Activated T-cell treated with anti-CD3 and anti-CD28 coated beads, Interleukin-2, amount 50 U/mL, for 1 hour (primary cell): ENCODE measurements at regions not wholly inside any gene's neighbourhood (a gene's known extent, or its start where the extent isn't known, plus 50 kb on each side); places are given as distances from the start of the nearest gene placed in this dataset.

Source experiments
- DNase-seq: peaks from one replicate; pipeline ENCODE4 v3.0.0-alpha.2; 2020

DNA sequence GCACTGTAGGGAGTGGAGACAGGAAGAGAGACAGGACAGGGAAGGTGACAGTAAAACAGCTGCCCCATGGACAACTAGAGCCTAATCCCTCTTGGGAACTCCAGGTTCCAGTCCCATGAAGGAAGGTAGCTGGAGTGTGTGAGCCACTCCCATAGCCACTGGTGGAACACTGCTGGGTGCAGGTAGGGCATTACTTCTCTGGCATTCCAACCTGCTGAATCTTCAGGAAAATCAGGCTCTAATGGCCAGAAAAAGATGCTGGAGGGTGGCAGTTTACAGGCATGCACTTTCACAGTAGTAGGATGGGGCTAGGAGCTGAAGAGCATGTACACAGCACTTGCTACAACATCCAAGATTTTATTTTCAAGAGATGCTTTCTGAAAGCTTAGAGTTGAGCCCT is 259.4 kb downstream of the AUH start:
- DNase-seq, result no peak

GRCh38 chr9:91103931-91104330 is 257.8 kb downstream of the AUH start:
- DNase-seq, result no peak

GRCh38 chr9:91106415-91107081 is 255.2 kb downstream of the AUH start:
- no peak for DNase-seq

GRCh38 chr9:91111226-91111625 is 250.5 kb downstream of the AUH start:
- no peak for DNase-seq

- no peak for DNase-seq
Observed at GRCh38 chr9:91111876-91112275, 249.8 kb downstream of the AUH start.

- DNase-seq, result no peak
Observed at GRCh38 chr9:91113016-91113415, 248.7 kb downstream of the AUH start.

DNA sequence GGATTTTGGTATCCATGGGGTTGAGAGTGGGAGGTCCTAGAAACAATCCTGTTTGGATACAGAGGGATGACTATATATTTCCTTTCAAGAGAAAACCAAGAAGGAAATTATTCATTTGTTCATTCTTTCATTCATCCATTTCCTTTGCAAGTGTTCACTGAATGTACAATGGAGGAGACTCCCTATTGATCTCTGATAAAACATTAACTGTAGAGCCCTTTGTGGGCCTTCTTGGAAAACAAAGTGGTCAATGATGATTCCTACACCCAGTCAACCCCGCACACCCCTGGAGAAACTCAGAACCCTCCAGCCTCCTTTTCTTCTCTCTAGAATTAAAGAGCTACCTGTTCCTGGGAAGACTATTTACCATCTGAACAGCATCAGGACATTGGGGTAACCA is 247.3 kb downstream of the AUH start:
- no peak for DNase-seq

- no peak for DNase-seq
Observed at GRCh38 chr9:91116211-91116610, 245.5 kb downstream of the AUH start.

GRCh38 chr9:91116711-91117110 is 245.0 kb downstream of the AUH start:
- DNase-seq, result no peak

DNA sequence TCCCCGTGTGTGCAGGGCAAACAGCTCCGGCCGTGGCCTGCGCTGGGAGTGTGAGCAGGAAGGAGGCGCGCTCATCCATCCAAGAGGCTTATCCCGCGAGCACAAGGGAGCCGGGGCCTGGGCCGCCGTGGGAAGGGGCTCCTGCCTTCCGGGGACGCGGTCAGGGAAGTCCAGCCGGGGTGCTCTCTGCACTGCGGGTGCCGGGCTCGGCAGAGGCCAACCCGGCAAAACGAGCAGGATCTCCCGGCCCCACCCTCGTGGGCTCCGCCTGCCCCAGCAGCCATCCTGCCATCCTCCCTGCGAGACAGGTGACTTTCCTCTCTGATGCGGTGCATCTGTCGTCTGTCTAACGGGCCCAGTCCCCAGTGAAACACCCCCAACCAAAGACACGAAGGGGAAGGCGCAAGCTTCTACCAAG is 244.2 kb downstream of the AUH start:
- DNase-seq, result no peak

- no peak for DNase-seq
Observed at GRCh38 chr9:91117959-91118703, 243.6 kb downstream of the AUH start.

- no peak for DNase-seq
Observed at GRCh38 chr9:91118704-91119025, 243.1 kb downstream of the AUH start.

DNA sequence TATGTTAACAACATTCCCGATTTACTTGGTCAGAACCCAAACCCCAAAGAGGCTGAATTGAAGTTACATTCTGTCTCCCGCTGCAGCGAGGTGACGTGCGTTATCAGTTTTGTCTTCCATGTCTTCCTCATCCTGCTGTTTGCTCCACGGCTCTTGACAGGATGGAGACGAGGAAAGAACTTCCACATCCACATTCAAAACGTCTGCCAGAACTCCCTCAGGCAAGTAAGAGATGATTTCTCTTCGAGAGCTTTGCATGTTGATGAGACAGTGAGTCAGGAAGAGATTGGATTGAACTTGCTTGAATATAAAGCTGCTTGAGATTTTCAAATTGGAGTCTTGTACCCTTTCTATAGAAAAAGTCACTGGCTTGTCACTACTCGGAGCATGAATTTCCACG is 242.6 kb downstream of the AUH start:
- no peak for DNase-seq

DNA sequence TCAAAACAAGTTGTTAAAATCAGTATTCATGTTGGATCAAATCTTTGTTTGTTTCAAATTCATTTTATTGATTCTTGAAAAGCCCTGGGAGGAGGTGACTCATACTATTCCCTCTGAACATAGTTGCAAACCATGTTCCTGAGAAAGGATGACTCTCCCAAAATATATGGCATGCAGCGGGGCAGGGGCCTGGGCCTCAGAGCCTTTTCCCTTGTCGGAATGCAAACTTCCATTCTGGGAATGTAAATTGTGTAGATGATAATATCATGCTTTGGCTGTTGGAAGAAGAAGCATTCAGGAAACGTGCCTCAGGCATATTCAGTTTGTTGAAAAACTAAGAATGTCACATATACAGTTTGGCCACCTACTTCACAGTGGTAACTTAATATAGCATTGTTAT is 242.0 kb downstream of the AUH start:
- no peak for DNase-seq

DNA sequence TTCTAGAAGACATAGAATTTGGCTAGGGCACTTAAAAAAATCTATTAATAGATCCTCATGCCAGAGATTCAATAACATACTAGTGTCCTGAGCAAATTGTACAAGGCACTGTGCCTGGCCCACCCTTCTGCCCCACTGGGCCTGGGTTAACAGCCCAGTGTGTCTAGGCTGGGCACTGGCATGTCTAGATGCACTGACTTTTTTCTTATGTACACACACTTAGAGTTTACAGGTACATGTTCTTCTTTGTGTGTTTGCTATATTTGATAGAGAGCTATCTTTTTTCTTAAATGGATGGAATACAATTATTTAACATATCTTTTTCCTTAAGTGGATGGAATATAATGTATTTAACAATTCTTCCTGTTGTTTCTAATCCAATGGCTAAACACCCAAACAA is 241.5 kb downstream of the AUH start:
- no peak for DNase-seq

GRCh38 chr9:91122755-91123154 is 239.0 kb downstream of the AUH start:
- DNase-seq, result no peak

DNA sequence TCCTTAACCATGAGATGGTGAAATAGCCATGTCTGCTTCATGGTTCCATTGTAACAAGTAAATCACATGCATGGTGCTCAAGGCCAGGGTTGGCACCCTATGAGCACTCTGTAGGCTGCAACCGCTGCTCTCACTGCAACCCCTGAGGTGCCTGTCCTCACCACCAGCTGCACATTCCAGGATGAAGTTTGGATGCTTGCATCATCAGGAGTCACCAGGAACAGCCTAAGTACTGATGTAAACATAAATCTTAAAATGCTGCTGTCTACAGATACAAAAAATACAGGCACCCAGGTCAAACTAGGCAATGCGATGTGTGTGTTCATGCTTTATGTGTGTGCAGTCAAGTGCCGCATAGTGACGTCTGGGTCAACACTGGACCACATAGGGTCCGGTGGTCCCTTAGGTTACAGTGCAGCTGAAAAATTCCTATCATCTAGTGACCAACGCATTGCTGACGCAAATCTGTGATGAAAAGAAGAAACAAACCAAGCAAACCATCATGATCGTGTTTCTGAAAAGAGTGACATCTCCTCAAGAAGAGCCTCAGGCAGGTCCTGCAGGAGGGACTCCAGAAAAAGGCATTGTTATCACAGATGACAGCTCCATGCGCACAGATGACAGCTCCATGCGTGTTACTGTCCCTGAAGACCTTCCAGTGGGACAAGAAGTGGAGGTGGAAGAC is 234.8 kb downstream of the AUH start:
- DNase-seq, result no peak

- DNase-seq, result no peak
Observed at GRCh38 chr9:91127653-91128052, 234.1 kb downstream of the AUH start.

GRCh38 chr9:91130796-91131318 is 230.9 kb downstream of the AUH start:
- no peak for DNase-seq

GRCh38 chr9:91131433-91131839 is 230.3 kb downstream of the AUH start:
- no peak for DNase-seq

- no peak for DNase-seq
Observed at GRCh38 chr9:91132576-91133073, 229.1 kb downstream of the AUH start.

DNA sequence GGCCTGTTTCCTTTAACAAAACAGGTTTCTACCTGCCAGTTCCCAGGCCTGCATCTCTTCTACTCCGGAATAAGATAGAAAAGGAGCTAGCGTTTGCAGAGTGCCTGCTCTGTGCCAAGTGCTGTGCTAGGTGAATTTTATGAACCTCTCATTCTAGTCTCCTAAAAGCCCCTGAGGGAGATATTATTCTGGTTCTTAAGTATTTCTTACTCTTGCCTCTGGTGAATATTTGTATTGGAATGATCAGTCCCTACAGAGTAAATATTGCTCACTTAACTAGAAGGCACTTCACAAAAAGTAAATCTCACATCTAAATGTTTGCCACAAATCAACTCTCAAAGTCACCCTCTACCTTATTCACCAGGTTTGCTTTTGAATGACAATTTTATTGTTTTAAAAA is 227.1 kb downstream of the AUH start:
- DNase-seq, result no peak

- no peak for DNase-seq
Observed at GRCh38 chr9:91137391-91137790, 224.3 kb downstream of the AUH start.

GRCh38 chr9:91138760-91139159 is 223.0 kb downstream of the AUH start:
- no peak for DNase-seq
